Prostate gland (tissue), 2 donors: ENCODE measurements at regions not wholly inside any gene's neighbourhood (a gene's known extent, or its start where the extent isn't known, plus 50 kb on each side); places are given as distances from the start of the nearest gene placed in this dataset.
"Not testable (repeated sequence)": the region's sequence is repeated elsewhere in the genome, so short reads cannot be mapped to it uniquely, and the experiment has no call there.

Source experiments
- CTCF ChIP-seq, 4 experiments: fragments of 200-600 bp in 2 of 4; fragments of 450-650 bp in 2 of 4; sonication (generic) in 2 of 4; IDR thresholded peaks; 1 replicate in 3 of 4; 2 replicates in 1 of 4; pipeline ENCODE4 v1.5.1; 2016 to 2019; ENCODE audit warnings: antibody characterized with exemption in 4 of 4, mild to moderate bottlenecking in 2 of 4, moderate library complexity in 2 of 4
- POLR2A ChIP-seq: fragments of 450-650 bp; IDR thresholded peaks from one replicate; pipeline ENCODE4 v1.6.1; 2016; ENCODE audit warnings: antibody characterized with exemption, mild to moderate bottlenecking
- POLR2AphosphoS5 ChIP-seq: sonication (generic); formaldehyde crosslinking; IDR thresholded peaks from one replicate; pipeline ENCODE4 v1.6.1; 2017; ENCODE audit warnings: antibody characterized with exemption

- TF ChIP-seq POLR2AphosphoS5; CTCF (IDR thresholded peaks at IDR 0.05); POLR2A: not testable (repeated sequence)
Measured at GRCh38 chr3:106072596-106072995, 203.8 kb upstream of the CBLB start.
